ENCODE measurements at regions not wholly inside any gene's neighbourhood (a gene's known extent, or its start where the extent isn't known, plus 50 kb on each side); places are given as distances from the start of the nearest gene placed in this dataset.

- Histone ChIP-seq H3K27me3 (ENCODE audit: low read depth, low read length) (no peaks in the 10 kb centered on the region), H3K27ac (ENCODE audit: low read length) (no peak overlapping the region), H3K4me1 (ENCODE audit: control insufficient read depth in 1 of 2, insufficient read depth in 2 of 2, low read length in 2 of 2) (peaks cover 0 to 6% of the 10 kb centered on the region in 2 donors), H3K4me3 (ENCODE audit: low read depth in 1 of 2, low read length in 2 of 2) (no peak overlapping the region), H3K36me3 (ENCODE audit: control insufficient read depth in 1 of 2, insufficient read depth in 2 of 2, low read length in 2 of 2) (no peaks in the 10 kb centered on the region), H3K9me3 (ENCODE audit: control insufficient read depth in 1 of 2, low read length in 2 of 2) (no peaks in the 10 kb centered on the region)
Measured at GRCh38 chr1:201764166-201764565, 64.8 kb upstream of the IPO9 start.

GRCh38 chr1:201764579-201764978 is 64.4 kb upstream of the IPO9 start:
- H3K4me1 ChIP-seq (ENCODE audit: control insufficient read depth in 1 of 2, insufficient read depth in 2 of 2, low read length in 2 of 2) = peaks cover 0 to 6% of the 10 kb centered on the region in 2 donors
- H3K9me3 ChIP-seq (ENCODE audit: control insufficient read depth in 1 of 2, low read length in 2 of 2) = no peaks in the 10 kb centered on the region
- H3K36me3 ChIP-seq (ENCODE audit: control insufficient read depth in 1 of 2, insufficient read depth in 2 of 2, low read length in 2 of 2) = no peaks in the 10 kb centered on the region
- H3K4me3 ChIP-seq (ENCODE audit: low read depth in 1 of 2, low read length in 2 of 2) = no peak overlapping the region
- H3K27ac ChIP-seq (ENCODE audit: low read length) = no peak overlapping the region
- H3K27me3 ChIP-seq (ENCODE audit: low read depth, low read length) = no peaks in the 10 kb centered on the region

GRCh38 chr1:201766131-201766866 is 62.7 kb upstream of the IPO9 start:
- Histone ChIP-seq H3K27ac (ENCODE audit: low read length) (no peak overlapping the region), H3K4me3 (ENCODE audit: low read depth in 1 of 2, low read length in 2 of 2) (no peak overlapping the region), H3K4me1 (ENCODE audit: control insufficient read depth in 1 of 2, insufficient read depth in 2 of 2, low read length in 2 of 2) (peaks cover 0 to 10% of the 10 kb centered on the region in 2 donors), H3K27me3 (ENCODE audit: low read depth, low read length) (no peaks in the 10 kb centered on the region), H3K36me3 (ENCODE audit: control insufficient read depth in 1 of 2, insufficient read depth in 2 of 2, low read length in 2 of 2) (no peaks in the 10 kb centered on the region), H3K9me3 (ENCODE audit: control insufficient read depth in 1 of 2, low read length in 2 of 2) (no peaks in the 10 kb centered on the region)

GRCh38 chr1:201767339-201767738 is 61.6 kb upstream of the IPO9 start:
- Histone ChIP-seq H3K4me3 (ENCODE audit: low read depth in 1 of 2, low read length in 2 of 2) (no peak overlapping the region), H3K27me3 (ENCODE audit: low read depth, low read length) (no peaks in the 10 kb centered on the region), H3K4me1 (ENCODE audit: control insufficient read depth in 1 of 2, insufficient read depth in 2 of 2, low read length in 2 of 2) (peaks cover 0 to 6% of the 10 kb centered on the region in 2 donors), H3K36me3 (ENCODE audit: control insufficient read depth in 1 of 2, insufficient read depth in 2 of 2, low read length in 2 of 2) (no peaks in the 10 kb centered on the region), H3K9me3 (ENCODE audit: control insufficient read depth in 1 of 2, low read length in 2 of 2) (peaks cover 0 to 4% of the 10 kb centered on the region in 2 donors), H3K27ac (ENCODE audit: low read length) (no peak overlapping the region)

- no peak overlapping the region for H3K27ac ChIP-seq (ENCODE audit: low read length)
- peaks cover 0 to 5% of the 10 kb centered on the region in 2 donors for H3K9me3 ChIP-seq (ENCODE audit: control insufficient read depth in 1 of 2, low read length in 2 of 2)
- peaks cover 0 to 4% of the 10 kb centered on the region in 2 donors for H3K4me1 ChIP-seq (ENCODE audit: control insufficient read depth in 1 of 2, insufficient read depth in 2 of 2, low read length in 2 of 2)
- no peaks in the 10 kb centered on the region for H3K27me3 ChIP-seq (ENCODE audit: low read depth, low read length)
- H3K36me3 ChIP-seq (ENCODE audit: control insufficient read depth in 1 of 2, insufficient read depth in 2 of 2, low read length in 2 of 2) = peaks cover 0 to under 1% of the 10 kb centered on the region in 2 donors
- no peak overlapping the region for H3K4me3 ChIP-seq (ENCODE audit: low read depth in 1 of 2, low read length in 2 of 2)
Measured at GRCh38 chr1:201769072-201769471, 59.9 kb upstream of the IPO9 start.

- no peaks in the 10 kb centered on the region for H3K27me3 ChIP-seq (ENCODE audit: low read depth, low read length)
- peaks cover 0 to 9% of the 10 kb centered on the region in 2 donors for H3K36me3 ChIP-seq (ENCODE audit: control insufficient read depth in 1 of 2, insufficient read depth in 2 of 2, low read length in 2 of 2)
- H3K9me3 ChIP-seq (ENCODE audit: control insufficient read depth in 1 of 2, low read length in 2 of 2) = peaks cover 0 to 5% of the 10 kb centered on the region in 2 donors
- H3K27ac ChIP-seq (ENCODE audit: low read length) = peak overlapping the region; percentile 35
- peaks cover 0 to 4% of the 10 kb centered on the region in 2 donors for H3K4me1 ChIP-seq (ENCODE audit: control insufficient read depth in 1 of 2, insufficient read depth in 2 of 2, low read length in 2 of 2)
- no peak overlapping the region for H3K4me3 ChIP-seq (ENCODE audit: low read depth in 1 of 2, low read length in 2 of 2)
Measured at GRCh38 chr1:201769966-201770365, 59.0 kb upstream of the IPO9 start.

- Histone ChIP-seq H3K27ac (ENCODE audit: low read length) (no peak overlapping the region), H3K9me3 (ENCODE audit: control insufficient read depth in 1 of 2, low read length in 2 of 2) (peaks cover 0 to 5% of the 10 kb centered on the region in 2 donors), H3K4me3 (ENCODE audit: low read depth in 1 of 2, low read length in 2 of 2) (no peak overlapping the region), H3K36me3 (ENCODE audit: control insufficient read depth in 1 of 2, insufficient read depth in 2 of 2, low read length in 2 of 2) (peaks cover 0 to 13% of the 10 kb centered on the region in 2 donors), H3K27me3 (ENCODE audit: low read depth, low read length) (no peaks in the 10 kb centered on the region), H3K4me1 (ENCODE audit: control insufficient read depth in 1 of 2, insufficient read depth in 2 of 2, low read length in 2 of 2) (peaks cover 0 to 4% of the 10 kb centered on the region in 2 donors)
Measured at GRCh38 chr1:201771466-201771865, 57.5 kb upstream of the IPO9 start.

GRCh38 chr1:201772178-201772577 is 56.8 kb upstream of the IPO9 start:
- peaks cover 0 to 13% of the 10 kb centered on the region in 2 donors for H3K36me3 ChIP-seq (ENCODE audit: control insufficient read depth in 1 of 2, insufficient read depth in 2 of 2, low read length in 2 of 2)
- no peak overlapping the region for H3K27ac ChIP-seq (ENCODE audit: low read length)
- no peaks in the 10 kb centered on the region for H3K27me3 ChIP-seq (ENCODE audit: low read depth, low read length)
- H3K9me3 ChIP-seq (ENCODE audit: control insufficient read depth in 1 of 2, low read length in 2 of 2) = peaks cover 0 to 5% of the 10 kb centered on the region in 2 donors
- peaks cover 0 to 4% of the 10 kb centered on the region in 2 donors for H3K4me1 ChIP-seq (ENCODE audit: control insufficient read depth in 1 of 2, insufficient read depth in 2 of 2, low read length in 2 of 2)
- H3K4me3 ChIP-seq (ENCODE audit: low read depth in 1 of 2, low read length in 2 of 2) = no peak overlapping the region

GRCh38 chr1:201773764-201774163 is 55.2 kb upstream of the IPO9 start:
- H3K27ac ChIP-seq (ENCODE audit: low read length) = no peak overlapping the region

GRCh38 chr1:201774224-201774982 is 54.6 kb upstream of the IPO9 start:
- Histone ChIP-seq H3K9me3 (ENCODE audit: control insufficient read depth in 1 of 2, low read length in 2 of 2) (peaks cover 0 to 5% of the 10 kb centered on the region in 2 donors), H3K4me1 (ENCODE audit: control insufficient read depth in 1 of 2, insufficient read depth in 2 of 2, low read length in 2 of 2) (peaks cover 0 to 4% of the 10 kb centered on the region in 2 donors), H3K36me3 (ENCODE audit: control insufficient read depth in 1 of 2, insufficient read depth in 2 of 2, low read length in 2 of 2) (peaks cover 0 to 13% of the 10 kb centered on the region in 2 donors), H3K27me3 (ENCODE audit: low read depth, low read length) (no peaks in the 10 kb centered on the region), H3K27ac (ENCODE audit: low read length) (no peak overlapping the region), H3K4me3 (ENCODE audit: low read depth in 1 of 2, low read length in 2 of 2) (no peak overlapping the region)

More at GRCh38 chr1:201773764-201774163, 55.2 kb upstream of the IPO9 start:
- H3K27me3 ChIP-seq (ENCODE audit: low read depth, low read length) = no peaks in the 10 kb centered on the region
- peaks cover 0 to 13% of the 10 kb centered on the region in 2 donors for H3K36me3 ChIP-seq (ENCODE audit: control insufficient read depth in 1 of 2, insufficient read depth in 2 of 2, low read length in 2 of 2)
- peaks cover 0 to 4% of the 10 kb centered on the region in 2 donors for H3K4me1 ChIP-seq (ENCODE audit: control insufficient read depth in 1 of 2, insufficient read depth in 2 of 2, low read length in 2 of 2)
- no peak overlapping the region for H3K4me3 ChIP-seq (ENCODE audit: low read depth in 1 of 2, low read length in 2 of 2)
- peaks cover 0 to 5% of the 10 kb centered on the region in 2 donors for H3K9me3 ChIP-seq (ENCODE audit: control insufficient read depth in 1 of 2, low read length in 2 of 2)

- Histone ChIP-seq H3K27ac (ENCODE audit: low read length) (no peak overlapping the region), H3K9me3 (ENCODE audit: control insufficient read depth in 1 of 2, low read length in 2 of 2) (peaks cover 0 to 5% of the 10 kb centered on the region in 2 donors), H3K4me1 (ENCODE audit: control insufficient read depth in 1 of 2, insufficient read depth in 2 of 2, low read length in 2 of 2) (peaks cover 0 to 6% of the 10 kb centered on the region in 2 donors), H3K27me3 (ENCODE audit: low read depth, low read length) (no peaks in the 10 kb centered on the region), H3K36me3 (ENCODE audit: control insufficient read depth in 1 of 2, insufficient read depth in 2 of 2, low read length in 2 of 2) (peaks cover 0 to 13% of the 10 kb centered on the region in 2 donors), H3K4me3 (ENCODE audit: low read depth in 1 of 2, low read length in 2 of 2) (no peak overlapping the region)
Measured at GRCh38 chr1:201774983-201775344, 54.0 kb upstream of the IPO9 start.
